ENCODE measurements at regions not wholly inside any gene's neighbourhood (a gene's known extent, or its start where the extent isn't known, plus 50 kb on each side); places are given as distances from the start of the nearest gene placed in this dataset.

DNA sequence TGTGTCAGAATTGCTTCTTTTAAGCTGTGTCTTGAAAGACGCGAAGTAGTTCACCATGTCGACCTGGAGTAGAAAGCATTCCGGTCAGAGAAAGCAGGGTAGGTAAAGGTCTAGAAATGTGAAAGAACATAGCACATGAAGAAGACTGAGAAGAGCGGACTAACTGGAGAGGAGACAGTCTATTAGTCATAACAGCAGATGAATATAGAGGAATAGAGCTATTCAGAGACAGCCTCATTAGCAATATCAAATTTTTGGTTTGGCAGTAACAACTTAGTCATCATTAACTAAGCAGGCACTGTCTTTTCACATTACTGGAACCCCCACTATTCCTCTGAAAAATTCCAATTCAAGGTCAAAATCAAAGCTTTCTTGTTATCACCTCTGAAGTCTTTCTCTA lies 678.8 kb downstream of the DIPK2A start:
- no peak for DNase-seq (ENCODE audit: low spot score)
- H4K20me1 ChIP-seq (replicated peaks; ENCODE audit: insufficient read depth): no peaks in the 10 kb centered on the region
- H3K27me3 Mint-ChIP-seq (ENCODE audit: insufficient read depth, low read depth, poor library complexity): no peaks in the 10 kb centered on the region
- no peaks in the 10 kb centered on the region for H3K36me3 Mint-ChIP-seq (ENCODE audit: low read depth)
- TF ChIP-seq ZNF331 (CRISPR knock-in tag; IDR thresholded peaks at IDR 0.05; ENCODE audit: low read depth) (no peak), POLR2AphosphoS5 (IDR thresholded peaks at IDR 0.05; ENCODE audit: low read depth) (no peak)
- H3K9me2 ChIP-seq (ENCODE audit: insufficient read depth): 0 out of 2 replicates have a peak, but pooled peaks cover 4% of the 10 kb centered on the region
- H3K27ac ChIP-seq (ENCODE audit: low read depth): no peak overlapping the region
- no peak overlapping the region for H3K4me2 ChIP-seq
- H3K4me3 ChIP-seq: no peak overlapping the region
- no peak overlapping the region for H3K4me3 Mint-ChIP-seq
- H3K79me2 ChIP-seq (replicated peaks; ENCODE audit: insufficient read depth): no peaks in the 10 kb centered on the region
- no peak for ATAC-seq
- no peaks in the 10 kb centered on the region for H3K9me3 Mint-ChIP-seq
- H3K4me1 ChIP-seq (ENCODE audit: insufficient read depth): peaks cover 4% of the 10 kb centered on the region; the same call in 1 of the 2 replicates
- H2AFZ ChIP-seq: no peak overlapping the region
- no peaks in the 10 kb centered on the region for H3F3A ChIP-seq (replicated peaks; ENCODE audit: low read depth)
- no peak overlapping the region for H3K27ac Mint-ChIP-seq
- no peaks in the 10 kb centered on the region for H3K36me3 ChIP-seq (ENCODE audit: insufficient read depth)
- no peaks in the 10 kb centered on the region for H3K27me3 ChIP-seq (ENCODE audit: insufficient read depth)
- H3K4me1 Mint-ChIP-seq: peaks cover 2% of the 10 kb centered on the region; the same call in 1 of the 3 replicates

DNA sequence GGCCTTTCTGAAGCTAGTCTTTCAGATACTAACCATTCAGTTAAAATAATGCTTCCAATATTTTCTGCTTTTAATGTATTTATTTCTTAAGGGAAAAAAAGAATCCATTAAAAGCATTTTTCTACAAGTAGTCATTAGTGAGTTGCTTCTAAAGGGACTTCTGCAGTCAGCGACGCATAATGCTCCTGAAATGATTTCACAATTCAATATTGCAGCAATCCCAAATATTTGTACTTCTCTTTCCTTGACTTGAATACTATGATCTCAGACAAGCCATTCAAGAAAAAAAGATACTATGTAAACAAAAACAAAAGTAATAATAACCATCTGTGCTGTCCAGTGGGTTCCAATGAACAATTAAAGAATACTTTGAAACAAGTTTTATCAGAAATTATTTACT lies 681.0 kb downstream of the DIPK2A start:
- no peaks in the 10 kb centered on the region for H3K9me3 Mint-ChIP-seq
- DNase-seq (ENCODE audit: low spot score): no peak
- no peaks in the 10 kb centered on the region for H3K79me2 ChIP-seq (replicated peaks; ENCODE audit: insufficient read depth)
- no peak overlapping the region for H3K4me2 ChIP-seq
- no peaks in the 10 kb centered on the region for H3F3A ChIP-seq (replicated peaks; ENCODE audit: low read depth)
- no peaks in the 10 kb centered on the region for H3K36me3 Mint-ChIP-seq (ENCODE audit: low read depth)
- H3K9me2 ChIP-seq (ENCODE audit: insufficient read depth): no peaks in the 10 kb centered on the region
- no peak overlapping the region for H3K4me3 Mint-ChIP-seq
- H3K27ac ChIP-seq (ENCODE audit: low read depth): no peak overlapping the region
- H3K36me3 ChIP-seq (ENCODE audit: insufficient read depth): no peaks in the 10 kb centered on the region
- no peaks in the 10 kb centered on the region for H4K20me1 ChIP-seq (replicated peaks; ENCODE audit: insufficient read depth)
- H3K4me3 ChIP-seq: no peak overlapping the region
- no peaks in the 10 kb centered on the region for H3K4me1 ChIP-seq (ENCODE audit: insufficient read depth)
- H3K27me3 ChIP-seq (ENCODE audit: insufficient read depth): no peaks in the 10 kb centered on the region
- no peak overlapping the region for H3K27ac Mint-ChIP-seq
- no peaks in the 10 kb centered on the region for H3K4me1 Mint-ChIP-seq
- H3K27me3 Mint-ChIP-seq (ENCODE audit: insufficient read depth, low read depth, poor library complexity): no peaks in the 10 kb centered on the region
- no peak overlapping the region for H2AFZ ChIP-seq
- no peak for ATAC-seq
- TF ChIP-seq EZH2phosphoT487 (IDR thresholded peaks at IDR 0.05; ENCODE audit: unreplicated experiment): no peak
- TF ChIP-seq, protein P1, sequence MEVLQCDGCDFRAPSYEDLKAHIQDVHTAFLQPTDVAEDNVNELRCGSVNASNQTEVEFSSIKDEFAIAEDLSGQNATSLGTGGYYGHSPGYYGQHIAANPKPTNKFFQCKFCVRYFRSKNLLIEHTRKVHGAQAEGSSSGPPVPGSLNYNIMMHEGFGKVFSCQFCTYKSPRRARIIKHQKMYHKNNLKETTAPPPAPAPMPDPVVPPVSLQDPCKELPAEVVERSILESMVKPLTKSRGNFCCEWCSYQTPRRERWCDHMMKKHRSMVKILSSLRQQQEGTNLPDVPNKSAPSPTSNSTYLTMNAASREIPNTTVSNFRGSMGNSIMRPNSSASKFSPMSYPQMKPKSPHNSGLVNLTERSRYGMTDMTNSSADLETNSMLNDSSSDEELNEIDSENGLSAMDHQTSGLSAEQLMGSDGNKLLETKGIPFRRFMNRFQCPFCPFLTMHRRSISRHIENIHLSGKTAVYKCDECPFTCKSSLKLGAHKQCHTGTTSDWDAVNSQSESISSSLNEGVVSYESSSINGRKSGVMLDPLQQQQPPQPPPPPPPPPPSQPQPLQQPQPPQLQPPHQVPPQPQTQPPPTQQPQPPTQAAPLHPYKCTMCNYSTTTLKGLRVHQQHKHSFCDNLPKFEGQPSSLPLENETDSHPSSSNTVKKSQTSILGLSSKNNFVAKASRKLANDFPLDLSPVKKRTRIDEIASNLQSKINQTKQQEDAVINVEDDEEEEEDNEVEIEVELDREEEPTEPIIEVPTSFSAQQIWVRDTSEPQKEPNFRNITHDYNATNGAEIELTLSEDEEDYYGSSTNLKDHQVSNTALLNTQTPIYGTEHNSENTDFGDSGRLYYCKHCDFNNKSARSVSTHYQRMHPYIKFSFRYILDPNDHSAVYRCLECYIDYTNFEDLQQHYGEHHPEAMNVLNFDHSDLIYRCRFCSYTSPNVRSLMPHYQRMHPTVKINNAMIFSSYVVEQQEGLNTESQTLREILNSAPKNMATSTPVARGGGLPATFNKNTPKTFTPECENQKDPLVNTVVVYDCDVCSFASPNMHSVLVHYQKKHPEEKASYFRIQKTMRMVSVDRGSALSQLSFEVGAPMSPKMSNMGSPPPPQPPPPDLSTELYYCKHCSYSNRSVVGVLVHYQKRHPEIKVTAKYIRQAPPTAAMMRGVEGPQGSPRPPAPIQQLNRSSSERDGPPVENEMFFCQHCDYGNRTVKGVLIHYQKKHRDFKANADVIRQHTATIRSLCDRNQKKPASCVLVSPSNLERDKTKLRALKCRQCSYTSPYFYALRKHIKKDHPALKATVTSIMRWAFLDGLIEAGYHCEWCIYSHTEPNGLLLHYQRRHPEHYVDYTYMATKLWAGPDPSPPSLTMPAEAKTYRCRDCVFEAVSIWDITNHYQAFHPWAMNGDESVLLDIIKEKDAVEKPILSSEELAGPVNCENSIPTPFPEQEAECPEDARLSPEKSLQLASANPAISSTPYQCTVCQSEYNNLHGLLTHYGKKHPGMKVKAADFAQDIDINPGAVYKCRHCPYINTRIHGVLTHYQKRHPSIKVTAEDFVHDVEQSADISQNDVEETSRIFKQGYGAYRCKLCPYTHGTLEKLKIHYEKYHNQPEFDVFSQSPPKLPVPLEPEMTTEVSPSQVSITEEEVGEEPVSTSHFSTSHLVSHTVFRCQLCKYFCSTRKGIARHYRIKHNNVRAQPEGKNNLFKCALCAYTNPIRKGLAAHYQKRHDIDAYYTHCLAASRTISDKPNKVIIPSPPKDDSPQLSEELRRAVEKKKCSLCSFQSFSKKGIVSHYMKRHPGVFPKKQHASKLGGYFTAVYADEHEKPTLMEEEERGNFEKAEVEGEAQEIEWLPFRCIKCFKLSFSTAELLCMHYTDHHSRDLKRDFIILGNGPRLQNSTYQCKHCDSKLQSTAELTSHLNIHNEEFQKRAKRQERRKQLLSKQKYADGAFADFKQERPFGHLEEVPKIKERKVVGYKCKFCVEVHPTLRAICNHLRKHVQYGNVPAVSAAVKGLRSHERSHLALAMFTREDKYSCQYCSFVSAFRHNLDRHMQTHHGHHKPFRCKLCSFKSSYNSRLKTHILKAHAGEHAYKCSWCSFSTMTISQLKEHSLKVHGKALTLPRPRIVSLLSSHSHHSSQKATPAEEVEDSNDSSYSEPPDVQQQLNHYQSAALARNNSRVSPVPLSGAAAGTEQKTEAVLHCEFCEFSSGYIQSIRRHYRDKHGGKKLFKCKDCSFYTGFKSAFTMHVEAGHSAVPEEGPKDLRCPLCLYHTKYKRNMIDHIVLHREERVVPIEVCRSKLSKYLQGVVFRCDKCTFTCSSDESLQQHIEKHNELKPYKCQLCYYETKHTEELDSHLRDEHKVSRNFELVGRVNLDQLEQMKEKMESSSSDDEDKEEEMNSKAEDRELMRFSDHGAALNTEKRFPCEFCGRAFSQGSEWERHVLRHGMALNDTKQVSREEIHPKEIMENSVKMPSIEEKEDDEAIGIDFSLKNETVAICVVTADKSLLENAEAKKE (CRISPR knock-in tag; IDR thresholded peaks at IDR 0.05): no peak
- TF ChIP-seq ZNF331 (CRISPR knock-in tag; IDR thresholded peaks at IDR 0.05; ENCODE audit: low read depth): no peak
- TF ChIP-seq, protein P2, sequence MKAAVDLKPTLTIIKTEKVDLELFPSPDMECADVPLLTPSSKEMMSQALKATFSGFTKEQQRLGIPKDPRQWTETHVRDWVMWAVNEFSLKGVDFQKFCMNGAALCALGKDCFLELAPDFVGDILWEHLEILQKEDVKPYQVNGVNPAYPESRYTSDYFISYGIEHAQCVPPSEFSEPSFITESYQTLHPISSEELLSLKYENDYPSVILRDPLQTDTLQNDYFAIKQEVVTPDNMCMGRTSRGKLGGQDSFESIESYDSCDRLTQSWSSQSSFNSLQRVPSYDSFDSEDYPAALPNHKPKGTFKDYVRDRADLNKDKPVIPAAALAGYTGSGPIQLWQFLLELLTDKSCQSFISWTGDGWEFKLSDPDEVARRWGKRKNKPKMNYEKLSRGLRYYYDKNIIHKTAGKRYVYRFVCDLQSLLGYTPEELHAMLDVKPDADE (IDR thresholded peaks at IDR 0.05): no peak
- TF ChIP-seq, protein P3, sequence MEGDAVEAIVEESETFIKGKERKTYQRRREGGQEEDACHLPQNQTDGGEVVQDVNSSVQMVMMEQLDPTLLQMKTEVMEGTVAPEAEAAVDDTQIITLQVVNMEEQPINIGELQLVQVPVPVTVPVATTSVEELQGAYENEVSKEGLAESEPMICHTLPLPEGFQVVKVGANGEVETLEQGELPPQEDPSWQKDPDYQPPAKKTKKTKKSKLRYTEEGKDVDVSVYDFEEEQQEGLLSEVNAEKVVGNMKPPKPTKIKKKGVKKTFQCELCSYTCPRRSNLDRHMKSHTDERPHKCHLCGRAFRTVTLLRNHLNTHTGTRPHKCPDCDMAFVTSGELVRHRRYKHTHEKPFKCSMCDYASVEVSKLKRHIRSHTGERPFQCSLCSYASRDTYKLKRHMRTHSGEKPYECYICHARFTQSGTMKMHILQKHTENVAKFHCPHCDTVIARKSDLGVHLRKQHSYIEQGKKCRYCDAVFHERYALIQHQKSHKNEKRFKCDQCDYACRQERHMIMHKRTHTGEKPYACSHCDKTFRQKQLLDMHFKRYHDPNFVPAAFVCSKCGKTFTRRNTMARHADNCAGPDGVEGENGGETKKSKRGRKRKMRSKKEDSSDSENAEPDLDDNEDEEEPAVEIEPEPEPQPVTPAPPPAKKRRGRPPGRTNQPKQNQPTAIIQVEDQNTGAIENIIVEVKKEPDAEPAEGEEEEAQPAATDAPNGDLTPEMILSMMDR (conservative IDR thresholded peaks at IDR 0.05; ENCODE audit: low read depth in 2 of 2): no peak
- TF ChIP-seq CREB1 (CRISPR knock-in tag; IDR thresholded peaks at IDR 0.05; ENCODE audit: low read depth): no peak
- no peak for TF ChIP-seq STAT1 (IDR thresholded peaks at IDR 0.05; ENCODE audit: unreplicated experiment)
- no peak for TF ChIP-seq JUNB (IDR thresholded peaks at IDR 0.05; ENCODE audit: unreplicated experiment)
- no peak for TF ChIP-seq EZH2 (IDR thresholded peaks at IDR 0.05; ENCODE audit: low read depth, unreplicated experiment)
- no peak for TF ChIP-seq ZNF114 (CRISPR knock-in tag; IDR thresholded peaks at IDR 0.05)
- TF ChIP-seq POLR2AphosphoS5 (IDR thresholded peaks at IDR 0.05; ENCODE audit: low read depth): no peak
